ENCODE measurements at regions not wholly inside any gene's neighbourhood (a gene's known extent, or its start where the extent isn't known, plus 50 kb on each side); places are given as distances from the start of the nearest gene placed in this dataset.

DNA sequence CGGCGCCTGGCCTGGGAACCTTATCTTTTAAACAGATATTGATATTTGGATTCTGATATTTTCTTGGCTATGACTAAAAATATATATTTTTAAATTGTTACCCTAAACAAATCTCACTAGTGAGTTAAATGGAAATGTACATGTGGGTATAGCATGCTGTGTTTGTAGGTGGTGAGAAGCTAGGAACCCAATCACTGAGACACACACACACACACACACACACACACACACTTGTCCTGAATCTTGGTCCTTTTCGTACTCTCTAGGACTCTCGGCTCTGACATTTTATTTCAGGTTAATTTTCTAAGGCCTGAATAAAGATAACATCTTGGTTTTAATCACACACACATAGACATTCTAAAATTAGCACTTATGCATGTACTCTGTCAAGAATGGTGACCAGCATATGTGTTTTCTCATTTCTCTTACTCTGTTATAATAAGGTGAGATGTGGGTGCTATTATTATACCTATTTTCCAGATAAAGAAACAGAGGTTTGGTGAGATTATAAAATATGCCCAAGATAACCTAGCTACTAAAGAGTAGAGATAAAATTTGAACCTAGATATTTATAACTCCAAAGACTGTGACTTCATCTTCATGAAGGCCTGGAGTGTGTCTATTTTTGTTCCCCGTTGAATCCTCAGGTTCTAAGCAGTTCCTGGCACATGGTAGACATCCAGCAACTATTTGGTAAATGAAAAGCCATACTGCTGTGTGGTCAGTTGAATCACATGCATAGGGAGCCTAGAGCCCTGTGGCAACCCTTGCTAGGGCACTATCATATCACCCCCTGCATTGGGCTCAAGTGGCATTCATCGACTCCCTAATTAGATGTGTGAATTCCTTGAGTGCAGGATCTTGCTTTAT is 85.0 kb upstream of the RAB3GAP2 start:
- no peak for DNase-seq (ENCODE audit: low read depth)

DNA sequence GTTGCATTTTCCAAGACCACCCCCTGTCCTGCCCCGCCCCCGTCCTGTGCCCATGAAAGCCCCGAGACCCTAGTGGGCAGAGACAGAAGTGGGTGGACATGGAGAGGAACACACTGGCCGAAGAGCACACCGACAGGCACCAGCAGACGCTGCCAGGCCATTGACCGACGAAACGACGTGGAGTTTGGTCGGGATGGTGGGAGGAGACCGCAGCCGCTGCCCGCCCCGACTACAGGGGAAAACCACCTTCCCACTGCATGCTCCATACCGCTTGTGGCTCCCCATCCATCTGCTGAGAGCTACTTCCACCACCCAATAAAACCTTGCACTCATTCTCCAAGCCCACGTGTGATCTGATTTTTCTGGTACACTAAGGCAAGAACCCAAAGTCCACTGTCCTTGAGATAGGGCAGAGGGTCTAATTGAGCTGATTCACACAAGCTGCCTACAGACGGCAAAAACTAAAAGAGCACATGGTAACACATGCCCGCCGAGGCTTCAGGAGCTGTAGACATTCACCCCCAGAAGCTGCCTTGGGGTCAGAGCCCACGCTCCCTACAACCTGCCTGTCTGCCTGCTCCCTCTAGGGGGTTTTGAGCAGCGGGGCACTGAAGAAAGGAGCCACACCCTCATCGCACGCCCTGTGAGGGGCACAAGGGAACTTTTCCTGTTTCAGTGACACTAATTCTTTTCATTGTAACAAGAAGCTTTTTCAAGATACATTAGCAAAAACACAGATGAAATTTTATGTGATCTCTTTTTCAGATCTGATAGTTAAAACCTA is 81.2 kb upstream of the RAB3GAP2 start:
- no peak for DNase-seq (ENCODE audit: low read depth)

DNA sequence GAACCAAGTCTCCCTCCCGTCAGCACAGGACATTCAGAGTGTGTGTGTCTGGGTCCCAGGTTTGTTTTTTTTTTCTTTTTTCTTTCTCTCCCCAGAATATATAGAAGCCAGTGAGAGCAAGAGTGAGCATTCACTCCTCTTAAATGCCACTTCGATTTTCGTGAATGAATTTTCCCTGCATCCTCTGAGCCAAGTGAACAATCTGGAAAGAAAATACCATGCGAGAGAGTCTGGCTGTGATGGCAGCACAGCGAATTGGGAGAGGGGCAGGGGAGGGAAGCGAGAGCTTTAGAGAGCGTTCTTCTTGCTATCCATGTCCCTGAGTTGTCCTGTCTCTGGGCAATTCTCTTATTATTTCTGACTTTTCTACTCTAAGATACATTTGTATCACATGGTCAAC is 76.0 kb upstream of the RAB3GAP2 start:
- DNase-seq (ENCODE audit: low read depth): no peak

DNA sequence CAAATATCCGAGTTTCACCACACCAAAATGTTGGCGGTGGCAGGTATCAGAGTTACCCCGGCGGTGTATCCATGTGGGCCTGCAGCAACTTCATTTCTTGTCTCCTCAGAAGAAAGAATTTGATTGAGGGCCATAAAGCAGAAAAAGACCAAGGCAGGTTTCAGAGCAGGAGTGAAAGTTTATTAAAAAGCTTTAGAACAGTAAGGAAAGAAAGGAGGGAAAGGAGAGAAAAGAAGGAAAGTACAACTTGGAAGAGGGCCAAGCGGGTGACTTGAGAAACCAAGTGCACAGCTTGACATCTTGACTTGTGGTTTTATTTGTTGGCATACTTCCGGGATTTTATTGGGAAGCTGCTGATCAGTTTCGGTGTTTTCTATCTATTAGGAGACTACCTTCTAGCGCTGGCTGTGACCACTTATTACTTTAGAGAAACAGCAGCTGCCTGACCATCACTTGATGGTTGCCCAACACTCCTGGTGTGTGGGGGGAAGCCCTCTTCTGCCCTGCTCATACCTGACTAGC is 75.5 kb upstream of the RAB3GAP2 start:
- DNase-seq (ENCODE audit: low read depth): no peak

DNA sequence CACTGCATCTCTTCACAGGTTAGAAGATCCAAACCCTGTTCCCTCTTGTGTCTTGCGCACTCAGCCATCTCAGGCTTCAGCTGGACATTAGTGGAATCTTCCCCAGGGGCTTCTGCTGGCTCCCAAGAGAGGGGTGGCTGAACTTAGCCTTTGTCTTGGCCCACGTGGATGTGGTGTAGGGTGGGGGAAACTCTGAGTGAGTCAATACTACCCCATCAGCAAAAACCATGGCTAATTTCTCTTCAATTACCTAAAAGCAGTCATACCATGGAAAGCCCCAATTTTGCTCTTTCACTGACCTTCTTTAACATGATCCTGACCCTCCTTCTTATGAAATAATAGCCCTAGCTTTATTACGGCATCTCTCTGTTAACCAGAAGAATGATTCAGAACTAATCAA is 72.5 kb upstream of the RAB3GAP2 start:
- no peak for DNase-seq (ENCODE audit: low read depth)

DNA sequence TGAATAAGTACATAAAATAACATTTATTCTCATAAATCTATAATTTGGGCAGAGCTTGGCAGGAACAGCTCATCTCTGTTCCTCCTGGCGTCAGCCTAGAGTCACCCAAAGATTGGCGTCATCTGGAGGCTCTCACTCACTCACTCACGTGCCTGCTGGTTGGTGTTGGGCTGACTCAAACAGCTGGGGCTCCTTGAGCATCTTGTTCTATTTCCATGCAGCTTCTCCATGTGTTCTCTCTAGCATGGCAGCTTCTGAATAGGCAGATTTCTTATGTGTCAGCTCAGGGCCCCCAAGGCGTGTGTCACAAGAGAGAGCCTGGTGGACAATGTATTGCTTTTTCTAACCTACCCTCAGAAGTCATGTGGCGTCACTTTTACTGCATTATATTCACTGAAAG is 70.6 kb upstream of the RAB3GAP2 start:
- DNase-seq (ENCODE audit: low read depth): no peak

DNA sequence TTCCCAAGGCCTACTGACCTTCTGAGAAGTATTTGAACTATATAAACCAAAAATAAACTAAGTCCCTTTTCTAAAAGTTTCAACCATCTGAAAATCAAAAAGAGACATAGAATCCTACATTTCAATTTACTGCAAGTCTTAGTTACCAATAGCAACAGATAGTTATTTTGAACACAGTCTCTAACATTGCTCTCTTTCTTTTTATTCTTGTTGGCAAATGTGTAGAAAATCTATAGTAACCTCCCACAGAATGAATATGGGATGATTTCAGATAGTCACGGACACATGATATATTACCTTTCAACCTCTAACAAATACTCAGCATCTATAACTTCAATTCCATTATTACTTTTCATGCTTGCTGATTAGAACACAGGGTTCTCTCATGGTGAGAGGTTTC is 68.9 kb upstream of the RAB3GAP2 start:
- no peak for DNase-seq (ENCODE audit: low read depth)

DNA sequence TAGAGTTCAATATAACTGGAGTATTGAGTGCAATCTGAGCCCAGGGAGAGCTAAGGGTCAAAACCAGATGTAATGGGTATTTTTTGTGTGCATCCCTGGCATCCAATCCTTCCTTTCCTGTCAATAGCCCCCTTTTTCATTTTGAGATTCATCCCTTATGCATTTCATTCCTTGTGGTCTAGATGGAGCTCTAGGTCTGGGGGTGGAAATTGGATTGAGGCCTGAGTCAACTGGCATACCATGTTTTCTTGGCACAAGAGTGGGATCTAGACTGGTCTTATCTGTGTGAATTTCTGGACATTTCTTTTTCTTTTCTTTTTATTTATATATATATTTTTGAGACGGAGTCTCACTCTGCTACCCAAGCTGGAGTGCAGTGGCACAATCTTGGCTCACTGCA is 67.3 kb upstream of the RAB3GAP2 start:
- DNase-seq (ENCODE audit: low read depth): no peak

DNA sequence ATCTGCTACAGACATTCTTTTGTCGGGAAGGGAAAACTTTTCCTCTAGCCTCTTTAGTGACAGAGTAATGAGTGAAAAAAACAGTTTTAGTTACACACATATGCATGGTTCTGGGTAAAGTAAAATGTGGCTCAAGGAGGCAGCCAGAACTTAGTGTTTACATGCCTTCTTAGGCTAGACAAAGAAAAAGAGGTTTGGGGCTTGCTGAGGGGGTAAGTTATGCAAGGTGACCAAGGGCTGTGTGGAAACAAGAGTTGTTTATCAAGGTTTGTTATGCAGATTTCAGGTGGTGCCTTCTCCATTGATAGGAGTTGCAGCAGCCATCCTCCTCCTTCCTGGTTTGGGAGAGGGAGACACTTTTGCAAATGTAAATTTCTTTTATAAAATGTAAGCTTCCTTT is 66.5 kb upstream of the RAB3GAP2 start:
- DNase-seq (ENCODE audit: low read depth): no peak

DNA sequence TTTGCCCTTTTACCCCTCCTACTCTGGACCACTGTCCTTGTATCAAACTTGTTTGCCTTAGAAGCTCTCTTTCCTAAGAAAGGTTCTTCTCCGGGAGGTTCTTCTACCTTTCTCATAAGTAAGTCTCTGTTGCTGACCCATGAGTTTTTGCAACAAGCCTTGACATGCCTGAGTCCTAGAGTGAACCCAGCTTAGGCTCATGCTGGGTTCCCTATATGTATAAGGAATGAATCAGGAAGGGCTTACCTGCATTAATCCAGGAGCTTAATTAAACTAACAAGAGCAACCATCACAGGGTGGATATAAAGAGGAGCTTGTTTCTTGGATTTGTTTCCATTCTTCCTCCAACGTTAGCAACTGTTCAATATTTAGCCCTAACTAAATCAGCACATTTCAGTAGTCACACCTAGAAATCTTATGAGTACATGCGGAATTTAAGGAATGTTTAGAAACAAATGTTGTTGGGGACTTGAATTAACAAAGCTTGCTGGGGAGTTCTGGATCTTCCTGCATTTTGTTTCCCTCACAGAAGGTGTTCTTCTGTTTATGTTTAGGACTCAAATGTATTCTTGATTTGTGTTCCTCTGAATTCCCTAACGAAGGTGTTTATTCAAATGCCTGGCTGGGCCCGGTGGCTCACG is 64.3 kb upstream of the RAB3GAP2 start:
- no peak for DNase-seq (ENCODE audit: low read depth)

DNA sequence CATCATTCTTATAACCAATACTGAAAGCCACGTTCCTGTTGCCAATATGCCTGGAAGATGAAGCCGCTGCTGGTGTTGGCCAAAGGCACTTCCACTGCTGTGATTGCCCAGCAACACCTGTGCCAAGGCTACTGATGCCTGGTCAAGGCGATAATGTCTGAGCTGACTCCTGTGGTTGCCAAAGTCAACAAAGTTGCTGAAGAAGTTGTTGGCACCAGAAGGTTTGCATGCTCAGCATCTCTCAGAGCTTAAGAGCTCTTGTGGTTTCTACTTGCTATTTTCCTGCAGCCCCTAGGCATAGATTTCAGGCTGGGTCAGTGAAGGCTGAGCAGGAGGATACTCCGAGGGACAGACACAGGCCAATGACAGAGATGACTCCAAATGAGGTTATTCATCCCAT is 63.4 kb upstream of the RAB3GAP2 start:
- DNase-seq (ENCODE audit: low read depth): no peak

DNA sequence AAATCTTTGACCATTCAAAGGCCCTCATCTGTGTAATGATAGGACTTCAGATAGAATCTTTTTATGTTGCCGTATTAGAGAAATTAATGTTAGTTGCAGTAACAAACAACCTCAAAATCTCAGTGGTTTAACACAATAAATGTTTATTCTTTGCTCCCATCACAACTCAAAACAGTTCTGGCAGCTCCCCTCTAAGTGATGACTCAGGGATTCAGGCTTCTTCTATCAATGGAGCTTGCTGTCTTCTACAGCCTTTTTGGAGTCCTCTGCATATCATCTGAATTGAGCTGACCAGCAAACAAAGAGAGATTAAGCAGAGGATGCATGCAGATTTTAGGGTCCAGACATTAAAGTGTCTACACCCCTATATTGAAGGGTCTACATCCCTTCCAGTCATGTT is 59.1 kb upstream of the RAB3GAP2 start:
- no peak for DNase-seq (ENCODE audit: low read depth)

DNA sequence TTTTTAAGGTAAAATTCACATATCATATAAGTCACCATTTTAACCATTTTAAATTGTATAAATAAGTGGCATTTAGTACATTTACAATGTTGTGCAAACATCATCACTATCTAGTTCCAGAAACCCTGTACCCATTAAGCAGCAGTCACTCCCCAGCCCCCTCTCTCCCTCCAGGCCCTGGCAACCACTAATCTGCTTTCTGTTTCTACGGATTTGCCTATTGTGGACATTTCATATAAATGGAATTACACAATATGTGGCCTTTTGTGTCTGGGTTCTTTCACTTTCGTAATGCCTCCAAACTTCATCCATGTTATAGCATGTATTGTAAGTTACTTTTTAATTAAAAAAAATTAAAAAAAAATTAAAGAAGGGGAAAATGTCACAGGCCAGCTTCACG is 58.0 kb upstream of the RAB3GAP2 start:
- DNase-seq (ENCODE audit: low read depth): no peak

DNA sequence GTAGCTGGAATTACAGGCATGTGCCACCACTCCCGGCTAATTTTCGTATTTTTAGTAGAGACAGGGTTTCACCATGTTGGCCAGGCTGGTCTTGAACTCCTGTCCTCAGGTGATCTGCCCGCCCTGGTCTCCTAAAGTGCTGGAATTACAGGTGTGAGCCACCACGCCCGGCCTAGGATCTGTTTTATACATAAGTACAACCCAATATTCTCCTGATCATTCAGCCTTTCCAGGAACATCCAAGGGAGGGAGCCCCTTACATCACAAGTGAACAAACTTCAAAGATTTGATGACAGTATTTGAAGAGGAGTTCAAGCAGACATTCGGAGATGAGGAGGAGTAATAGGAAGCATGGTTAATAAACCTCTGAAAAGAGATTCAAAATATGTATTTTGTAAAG is 54.9 kb upstream of the RAB3GAP2 start:
- DNase-seq (ENCODE audit: low read depth): no peak

DNA sequence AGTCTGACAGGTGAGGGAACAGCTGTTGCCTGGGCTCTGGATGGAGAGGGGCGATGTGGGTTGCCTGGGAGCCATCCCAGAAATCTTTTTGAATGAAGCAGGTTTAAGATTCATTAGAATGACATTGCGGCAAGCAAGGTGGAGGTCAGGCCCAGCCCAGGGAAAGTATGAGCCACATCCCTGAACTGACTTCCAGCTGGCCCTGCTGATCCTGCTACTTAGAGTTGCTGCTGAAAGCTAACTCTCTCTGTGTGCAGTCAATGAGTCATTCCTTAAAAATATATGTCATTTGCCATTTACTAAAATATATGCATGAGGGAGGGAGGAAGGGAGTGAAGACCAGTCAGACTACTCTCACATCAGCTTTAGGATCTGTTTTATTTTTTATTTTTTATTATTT is 54.3 kb upstream of the RAB3GAP2 start:
- no peak for DNase-seq (ENCODE audit: low read depth)

DNA sequence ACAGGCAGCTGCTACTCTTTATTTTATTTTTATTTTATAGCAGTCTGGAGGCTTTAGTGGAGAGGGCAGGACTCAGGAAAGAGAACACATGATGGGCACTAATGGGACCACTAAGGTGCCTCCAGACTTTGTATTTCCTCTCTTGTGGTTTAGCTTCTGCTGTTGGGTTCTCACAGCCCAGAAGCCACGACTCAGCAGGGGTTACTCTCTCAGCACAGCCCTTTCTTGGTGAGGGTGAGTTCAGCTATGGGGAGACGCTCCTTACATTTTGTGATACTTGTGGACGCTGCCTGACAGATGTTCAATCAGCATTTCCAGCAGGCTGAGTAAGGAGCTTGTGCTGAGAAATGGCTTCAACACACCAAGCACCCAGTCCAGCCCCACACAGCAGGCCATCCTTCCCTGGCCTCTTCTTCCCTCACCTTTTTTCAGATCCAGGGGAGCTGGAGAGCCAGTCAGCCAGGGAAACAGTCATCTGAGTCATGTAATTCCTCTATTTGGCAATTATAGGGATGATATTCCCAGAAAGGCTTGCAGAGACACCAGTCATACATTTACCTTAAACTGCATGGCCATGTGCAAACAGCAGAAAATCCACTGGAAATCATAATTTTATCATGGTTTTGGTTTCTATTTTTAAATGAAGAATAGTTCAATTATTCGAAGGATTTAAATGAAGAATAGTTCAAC is 53.2 kb upstream of the RAB3GAP2 start:
- no peak for DNase-seq (ENCODE audit: low read depth)

DNA sequence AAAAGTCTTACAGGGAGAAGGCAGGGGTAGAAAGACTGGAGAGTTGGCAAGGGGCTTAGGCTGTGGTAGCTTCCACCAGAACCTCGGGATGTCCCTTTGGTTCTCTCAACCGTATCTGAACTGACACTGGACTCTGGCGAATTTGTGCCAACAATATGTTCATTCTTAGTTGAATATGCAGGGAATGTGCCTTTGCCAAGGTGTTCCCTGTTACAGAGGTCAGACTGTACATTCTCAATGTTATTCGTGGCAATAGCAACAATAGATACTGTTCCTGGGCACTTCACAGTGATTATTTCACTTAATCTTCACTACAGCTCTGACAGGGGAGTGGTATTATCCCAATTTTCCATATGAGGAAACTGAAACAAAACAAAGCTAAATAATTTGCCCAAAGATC is 51.5 kb upstream of the RAB3GAP2 start:
- no peak for DNase-seq (ENCODE audit: low read depth)

DNA sequence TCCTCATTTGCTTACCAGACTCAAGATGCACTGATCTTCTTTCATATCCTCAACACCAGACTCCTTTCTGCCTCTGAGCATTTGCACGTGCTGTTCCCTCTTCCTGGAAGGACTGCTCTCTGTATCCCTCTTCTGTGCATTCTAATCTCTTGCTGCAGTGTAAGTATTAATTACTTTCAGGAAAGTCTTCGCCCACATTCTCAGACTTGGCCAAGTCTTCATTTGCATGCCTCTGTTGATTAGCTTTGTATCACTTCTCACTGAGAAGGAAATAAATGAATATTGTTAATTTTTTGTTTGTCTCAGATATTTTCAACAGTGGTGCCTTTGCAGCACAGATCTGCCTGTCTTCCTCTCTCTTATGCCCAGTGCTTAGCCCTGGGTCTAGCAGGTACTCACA is 50.3 kb upstream of the RAB3GAP2 start:
- DNase-seq (ENCODE audit: low read depth): no peak

All from stromal cell of bone marrow (primary cell).